ENCODE measurements at regions not wholly inside any gene's neighbourhood (a gene's known extent, or its start where the extent isn't known, plus 50 kb on each side); places are given as distances from the start of the nearest gene placed in this dataset.

DNA sequence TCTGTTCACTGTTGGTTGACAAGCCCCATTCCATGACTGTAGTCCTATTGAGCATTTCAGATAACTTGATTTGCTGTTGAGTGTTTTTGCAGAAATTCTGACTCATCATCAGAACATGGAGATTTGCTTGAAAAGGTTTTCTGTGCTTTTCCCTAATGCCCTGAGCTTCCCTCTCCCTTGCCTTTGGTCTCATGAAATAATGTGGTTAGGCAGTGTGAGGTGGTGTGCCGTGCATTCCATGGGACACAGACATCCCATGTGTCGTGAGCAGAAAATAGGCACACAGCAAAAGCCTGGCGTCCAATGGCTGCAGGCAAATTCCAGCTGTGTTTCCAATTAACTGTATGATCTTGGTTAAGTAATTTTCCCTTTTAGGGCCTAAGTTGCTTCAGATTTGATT, 197.4 kb downstream of the DLEU7 start:
- TF ChIP-seq, protein P1, sequence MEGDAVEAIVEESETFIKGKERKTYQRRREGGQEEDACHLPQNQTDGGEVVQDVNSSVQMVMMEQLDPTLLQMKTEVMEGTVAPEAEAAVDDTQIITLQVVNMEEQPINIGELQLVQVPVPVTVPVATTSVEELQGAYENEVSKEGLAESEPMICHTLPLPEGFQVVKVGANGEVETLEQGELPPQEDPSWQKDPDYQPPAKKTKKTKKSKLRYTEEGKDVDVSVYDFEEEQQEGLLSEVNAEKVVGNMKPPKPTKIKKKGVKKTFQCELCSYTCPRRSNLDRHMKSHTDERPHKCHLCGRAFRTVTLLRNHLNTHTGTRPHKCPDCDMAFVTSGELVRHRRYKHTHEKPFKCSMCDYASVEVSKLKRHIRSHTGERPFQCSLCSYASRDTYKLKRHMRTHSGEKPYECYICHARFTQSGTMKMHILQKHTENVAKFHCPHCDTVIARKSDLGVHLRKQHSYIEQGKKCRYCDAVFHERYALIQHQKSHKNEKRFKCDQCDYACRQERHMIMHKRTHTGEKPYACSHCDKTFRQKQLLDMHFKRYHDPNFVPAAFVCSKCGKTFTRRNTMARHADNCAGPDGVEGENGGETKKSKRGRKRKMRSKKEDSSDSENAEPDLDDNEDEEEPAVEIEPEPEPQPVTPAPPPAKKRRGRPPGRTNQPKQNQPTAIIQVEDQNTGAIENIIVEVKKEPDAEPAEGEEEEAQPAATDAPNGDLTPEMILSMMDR (tag by site-specific recombination; IDR thresholded peaks at IDR 0.05): no peak
- TF ChIP-seq ZNF366 (tag by site-specific recombination; conservative IDR thresholded peaks at IDR 0.05) (no peak), ZEB2 (tag by site-specific recombination; IDR thresholded peaks at IDR 0.05) (no peak), ZFP41 (tag by site-specific recombination; IDR thresholded peaks at IDR 0.05; ENCODE audit: borderline replicate concordance) (no peak), ZNF555 (tag by site-specific recombination; conservative IDR thresholded peaks at IDR 0.05) (no peak), ZNF707 (tag by site-specific recombination; IDR thresholded peaks at IDR 0.05) (no peak), ZNF19 (tag by site-specific recombination; IDR thresholded peaks at IDR 0.05; ENCODE audit: low read depth) (no peak), ZNF585B (tag by site-specific recombination; IDR thresholded peaks at IDR 0.05) (no peak), ZNF274 (IDR thresholded peaks at IDR 0.05; ENCODE audit: low read length) (no peak), ZNF274 (tag by site-specific recombination; IDR thresholded peaks at IDR 0.05; ENCODE audit: borderline replicate concordance) (no peak), ZBTB20 (tag by site-specific recombination; IDR thresholded peaks at IDR 0.05) (no peak)
- TF ChIP-seq, protein P2, sequence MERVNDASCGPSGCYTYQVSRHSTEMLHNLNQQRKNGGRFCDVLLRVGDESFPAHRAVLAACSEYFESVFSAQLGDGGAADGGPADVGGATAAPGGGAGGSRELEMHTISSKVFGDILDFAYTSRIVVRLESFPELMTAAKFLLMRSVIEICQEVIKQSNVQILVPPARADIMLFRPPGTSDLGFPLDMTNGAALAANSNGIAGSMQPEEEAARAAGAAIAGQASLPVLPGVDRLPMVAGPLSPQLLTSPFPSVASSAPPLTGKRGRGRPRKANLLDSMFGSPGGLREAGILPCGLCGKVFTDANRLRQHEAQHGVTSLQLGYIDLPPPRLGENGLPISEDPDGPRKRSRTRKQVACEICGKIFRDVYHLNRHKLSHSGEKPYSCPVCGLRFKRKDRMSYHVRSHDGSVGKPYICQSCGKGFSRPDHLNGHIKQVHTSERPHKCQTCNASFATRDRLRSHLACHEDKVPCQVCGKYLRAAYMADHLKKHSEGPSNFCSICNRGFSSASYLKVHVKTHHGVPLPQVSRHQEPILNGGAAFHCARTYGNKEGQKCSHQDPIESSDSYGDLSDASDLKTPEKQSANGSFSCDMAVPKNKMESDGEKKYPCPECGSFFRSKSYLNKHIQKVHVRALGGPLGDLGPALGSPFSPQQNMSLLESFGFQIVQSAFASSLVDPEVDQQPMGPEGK (tag by site-specific recombination; IDR thresholded peaks at IDR 0.05): no peak
- TF ChIP-seq, protein P3, sequence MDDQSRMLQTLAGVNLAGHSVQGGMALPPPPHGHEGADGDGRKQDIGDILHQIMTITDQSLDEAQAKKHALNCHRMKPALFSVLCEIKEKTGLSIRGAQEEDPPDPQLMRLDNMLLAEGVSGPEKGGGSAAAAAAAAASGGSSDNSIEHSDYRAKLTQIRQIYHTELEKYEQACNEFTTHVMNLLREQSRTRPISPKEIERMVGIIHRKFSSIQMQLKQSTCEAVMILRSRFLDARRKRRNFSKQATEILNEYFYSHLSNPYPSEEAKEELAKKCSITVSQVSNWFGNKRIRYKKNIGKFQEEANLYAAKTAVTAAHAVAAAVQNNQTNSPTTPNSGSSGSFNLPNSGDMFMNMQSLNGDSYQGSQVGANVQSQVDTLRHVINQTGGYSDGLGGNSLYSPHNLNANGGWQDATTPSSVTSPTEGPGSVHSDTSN (CRISPR knock-in tag; IDR thresholded peaks at IDR 0.05): no peak
- TF ChIP-seq, protein P4, sequence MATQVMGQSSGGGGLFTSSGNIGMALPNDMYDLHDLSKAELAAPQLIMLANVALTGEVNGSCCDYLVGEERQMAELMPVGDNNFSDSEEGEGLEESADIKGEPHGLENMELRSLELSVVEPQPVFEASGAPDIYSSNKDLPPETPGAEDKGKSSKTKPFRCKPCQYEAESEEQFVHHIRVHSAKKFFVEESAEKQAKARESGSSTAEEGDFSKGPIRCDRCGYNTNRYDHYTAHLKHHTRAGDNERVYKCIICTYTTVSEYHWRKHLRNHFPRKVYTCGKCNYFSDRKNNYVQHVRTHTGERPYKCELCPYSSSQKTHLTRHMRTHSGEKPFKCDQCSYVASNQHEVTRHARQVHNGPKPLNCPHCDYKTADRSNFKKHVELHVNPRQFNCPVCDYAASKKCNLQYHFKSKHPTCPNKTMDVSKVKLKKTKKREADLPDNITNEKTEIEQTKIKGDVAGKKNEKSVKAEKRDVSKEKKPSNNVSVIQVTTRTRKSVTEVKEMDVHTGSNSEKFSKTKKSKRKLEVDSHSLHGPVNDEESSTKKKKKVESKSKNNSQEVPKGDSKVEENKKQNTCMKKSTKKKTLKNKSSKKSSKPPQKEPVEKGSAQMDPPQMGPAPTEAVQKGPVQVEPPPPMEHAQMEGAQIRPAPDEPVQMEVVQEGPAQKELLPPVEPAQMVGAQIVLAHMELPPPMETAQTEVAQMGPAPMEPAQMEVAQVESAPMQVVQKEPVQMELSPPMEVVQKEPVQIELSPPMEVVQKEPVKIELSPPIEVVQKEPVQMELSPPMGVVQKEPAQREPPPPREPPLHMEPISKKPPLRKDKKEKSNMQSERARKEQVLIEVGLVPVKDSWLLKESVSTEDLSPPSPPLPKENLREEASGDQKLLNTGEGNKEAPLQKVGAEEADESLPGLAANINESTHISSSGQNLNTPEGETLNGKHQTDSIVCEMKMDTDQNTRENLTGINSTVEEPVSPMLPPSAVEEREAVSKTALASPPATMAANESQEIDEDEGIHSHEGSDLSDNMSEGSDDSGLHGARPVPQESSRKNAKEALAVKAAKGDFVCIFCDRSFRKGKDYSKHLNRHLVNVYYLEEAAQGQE (tag by site-specific recombination; IDR thresholded peaks at IDR 0.05): no peak

Measured in HEK293 (cell line).